Natural killer cell (primary cell): ENCODE measurements at regions not wholly inside any gene's neighbourhood (a gene's known extent, or its start where the extent isn't known, plus 50 kb on each side); places are given as distances from the start of the nearest gene placed in this dataset.
A peak's percentile ranks its signal among the peaks of the same experiment; 100 is the strongest.

Source experiments
- ATAC-seq, 3 donors: fragments of 150-1000 bp in 2 of 3; fragments of 200-7000 bp in 1 of 3; cut with Tn5 transposase; 1 replicate in 1 of 3; 2 replicates in 2 of 3; pipeline ENCODE4 v1.10.0; 2021; ENCODE audit warnings: mild to moderate bottlenecking in 2 of 3, moderate library complexity in 2 of 3
- DNase-seq, 2 donors: peaks; one replicate each; pipeline versions ENCODE4 v3.0.0 to v3.0.0-alpha.2; 2013 to 2021; ENCODE audit warnings: mixed read lengths in 1 of 2
- H3K27ac ChIP-seq: one replicate; pipeline ENCODE4 v1.5.1; 2013; ENCODE audit warnings: mild to moderate bottlenecking, low read length
- H3K27me3 ChIP-seq: one replicate; pipeline ENCODE4 v1.6.1; 2013; ENCODE audit warnings: low read length; ENCODE audit not compliant: control insufficient read depth, insufficient read depth
- H3K36me3 ChIP-seq: one replicate; pipeline ENCODE4 v1.6.1; 2013; ENCODE audit warnings: low read length; ENCODE audit not compliant: control insufficient read depth, insufficient read depth
- H3K4me1 ChIP-seq: one replicate; pipeline ENCODE4 v1.6.1; 2013; ENCODE audit warnings: low read length; ENCODE audit not compliant: control insufficient read depth, insufficient read depth
- H3K4me3 ChIP-seq: one replicate; pipeline ENCODE4 v1.5.1; 2013; ENCODE audit warnings: low read length
- H3K9me3 ChIP-seq: one replicate; pipeline ENCODE4 v1.6.1; 2013; ENCODE audit warnings: low read length; ENCODE audit not compliant: control insufficient read depth, insufficient read depth
- H3K27ac Mint-ChIP-seq, 2 donors: one replicate each; pipeline ENCODE4 v1.8.0; 2022; ENCODE audit warnings: mild to moderate bottlenecking in 2 of 2, mixed read lengths in 2 of 2, moderate library complexity in 1 of 2
- H3K27me3 Mint-ChIP-seq, 2 donors: one replicate each; pipeline ENCODE4 v1.8.0; 2022; ENCODE audit warnings: low read depth in 2 of 2, mixed read lengths in 2 of 2
- H3K36me3 Mint-ChIP-seq: one replicate; pipeline ENCODE4 v1.8.0; 2022; ENCODE audit warnings: mixed read lengths
- H3K4me1 Mint-ChIP-seq, 2 donors: one replicate each; pipeline ENCODE4 v1.8.0; 2022; ENCODE audit warnings: mixed read lengths in 2 of 2
- H3K4me3 Mint-ChIP-seq: one replicate; pipeline ENCODE4 v1.8.0; 2022; ENCODE audit warnings: mild to moderate bottlenecking, moderate library complexity, mixed read lengths
- H3K9me3 Mint-ChIP-seq, 2 donors: one replicate each; pipeline ENCODE4 v1.8.0; 2022; ENCODE audit warnings: mixed read lengths in 2 of 2
- WGBS: methylation state at CpG from one replicate; pipeline ENCODE4 v1.1.7; 2013; ENCODE audit warnings: missing lambda C conversion rate; ENCODE audit not compliant: insufficient coverage; 5-methylcytosine and 5-hydroxymethylcytosine counted together
- intact Hi-C: fragments of 100-400 bp; cut with micrococcal nuclease; formaldehyde crosslinking; loops from one replicate; pipeline ENCODE4 v1.14.2; 2022
- TF ChIP-seq, protein P1 (sequence below): fragments of 200-600 bp; IDR thresholded peaks from one replicate; pipeline ENCODE4 v1.8.0; 2022; ENCODE audit warnings: antibody characterized with exemption

DNA sequence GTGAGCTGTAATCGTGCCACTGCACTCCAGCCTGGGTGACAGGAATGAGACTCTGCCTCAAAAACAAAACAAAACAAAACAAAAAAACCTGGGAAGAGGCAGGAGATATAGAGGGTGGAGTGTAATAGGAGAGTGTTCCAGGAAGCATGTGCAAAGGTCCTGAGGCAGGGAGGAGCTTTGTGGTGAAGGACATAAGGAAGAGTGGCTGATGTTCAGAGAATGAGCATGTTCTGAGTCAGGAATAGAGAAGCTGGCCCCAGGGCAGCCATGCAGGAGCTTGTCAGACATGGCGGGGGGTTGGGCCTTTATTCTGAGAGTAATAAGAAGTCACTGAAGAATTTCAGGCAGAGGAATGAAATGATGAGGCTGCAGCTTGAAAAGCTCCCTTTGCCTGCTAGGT, 337.0 kb downstream of the CDH26 start:
- TF ChIP-seq, protein P1, sequence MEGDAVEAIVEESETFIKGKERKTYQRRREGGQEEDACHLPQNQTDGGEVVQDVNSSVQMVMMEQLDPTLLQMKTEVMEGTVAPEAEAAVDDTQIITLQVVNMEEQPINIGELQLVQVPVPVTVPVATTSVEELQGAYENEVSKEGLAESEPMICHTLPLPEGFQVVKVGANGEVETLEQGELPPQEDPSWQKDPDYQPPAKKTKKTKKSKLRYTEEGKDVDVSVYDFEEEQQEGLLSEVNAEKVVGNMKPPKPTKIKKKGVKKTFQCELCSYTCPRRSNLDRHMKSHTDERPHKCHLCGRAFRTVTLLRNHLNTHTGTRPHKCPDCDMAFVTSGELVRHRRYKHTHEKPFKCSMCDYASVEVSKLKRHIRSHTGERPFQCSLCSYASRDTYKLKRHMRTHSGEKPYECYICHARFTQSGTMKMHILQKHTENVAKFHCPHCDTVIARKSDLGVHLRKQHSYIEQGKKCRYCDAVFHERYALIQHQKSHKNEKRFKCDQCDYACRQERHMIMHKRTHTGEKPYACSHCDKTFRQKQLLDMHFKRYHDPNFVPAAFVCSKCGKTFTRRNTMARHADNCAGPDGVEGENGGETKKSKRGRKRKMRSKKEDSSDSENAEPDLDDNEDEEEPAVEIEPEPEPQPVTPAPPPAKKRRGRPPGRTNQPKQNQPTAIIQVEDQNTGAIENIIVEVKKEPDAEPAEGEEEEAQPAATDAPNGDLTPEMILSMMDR, result no peak
- Histone ChIP-seq H3K4me1 (no peaks in the 10 kb centered on the region), H3K27me3 (no peaks in the 10 kb centered on the region), H3K27ac (no peak overlapping the region), H3K36me3 (no peaks in the 10 kb centered on the region), H3K9me3 (peaks cover 14% of the 10 kb centered on the region), H3K4me3 (no peak overlapping the region)
- peaks cover 24 to 32% of the 10 kb centered on the region in 2 donors for H3K4me1 Mint-ChIP-seq
- peaks cover 9% of the 10 kb centered on the region for H3K36me3 Mint-ChIP-seq
- H3K27me3 Mint-ChIP-seq, result no peaks in the 10 kb centered on the region
- ATAC-seq, result no peak
- WGBS, result 92% methylated on average over 1 of the region's 2 CpGs
- H3K9me3 Mint-ChIP-seq, result peaks cover 4% of the 10 kb centered on the region in 2 donors
- intact Hi-C loops, result no loop called here
- DNase-seq, result no peak
- H3K27ac Mint-ChIP-seq, result peak overlapping the region; percentile 10 to 41
- no peak overlapping the region for H3K4me3 Mint-ChIP-seq

DNA sequence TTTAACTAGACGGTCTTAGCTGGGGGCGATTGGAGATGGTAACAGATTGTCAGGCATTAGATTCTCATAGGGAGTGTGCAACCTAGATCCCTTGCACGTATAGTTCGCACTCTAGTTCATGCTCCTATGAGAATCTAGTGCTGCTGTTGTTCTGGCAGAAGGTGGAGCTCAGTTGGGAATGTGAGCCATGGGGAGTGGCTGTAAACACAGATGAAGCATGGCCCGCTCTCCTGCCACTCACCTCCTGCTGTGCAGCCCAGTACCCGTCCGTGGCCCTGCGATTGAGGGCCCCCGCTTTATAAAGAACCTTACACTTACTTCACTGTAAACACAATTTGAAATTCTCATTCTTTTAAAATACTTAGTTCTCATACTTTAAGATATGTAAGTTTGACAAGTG, 339.4 kb downstream of the CDH26 start:
- H3K27me3 Mint-ChIP-seq, result no peaks in the 10 kb centered on the region
- Histone ChIP-seq H3K27ac (no peak overlapping the region), H3K27me3 (no peaks in the 10 kb centered on the region), H3K9me3 (no peaks in the 10 kb centered on the region), H3K4me1 (no peaks in the 10 kb centered on the region), H3K36me3 (no peaks in the 10 kb centered on the region), H3K4me3 (no peak overlapping the region)
- intact Hi-C loops, result no loop called here
- no peak for ATAC-seq
- 94% methylated on average over 9 of the region's 9 CpGs for WGBS
- no peak overlapping the region for H3K4me3 Mint-ChIP-seq
- H3K36me3 Mint-ChIP-seq, result no peaks in the 10 kb centered on the region
- DNase-seq, result no peak
- TF ChIP-seq, protein P1, result no peak
- no peak overlapping the region for H3K27ac Mint-ChIP-seq
- no peaks in the 10 kb centered on the region for H3K9me3 Mint-ChIP-seq
- H3K4me1 Mint-ChIP-seq, result peaks cover 24 to 29% of the 10 kb centered on the region in 2 donors

DNA sequence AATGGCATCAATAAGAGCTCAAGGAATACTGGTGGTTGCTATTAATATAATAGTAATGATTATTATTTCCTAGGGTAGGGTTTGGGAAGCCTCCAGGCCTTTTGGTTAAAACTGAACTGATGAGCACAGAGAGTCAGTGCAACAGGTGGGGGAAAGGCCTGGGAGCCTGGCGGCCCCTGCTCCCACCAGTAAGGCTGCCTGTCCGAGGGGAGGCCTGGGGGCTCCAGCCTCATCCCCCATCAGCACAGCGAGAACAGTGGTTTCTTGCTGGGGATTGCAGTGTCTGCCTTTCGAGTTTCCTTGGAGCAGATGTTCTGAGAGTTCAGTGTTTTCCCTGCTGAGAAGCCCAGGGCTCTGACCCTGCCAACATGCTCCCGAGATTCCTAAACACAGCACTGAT, 340.4 kb downstream of the CDH26 start:
- H3K27ac Mint-ChIP-seq, result no peak overlapping the region
- no peak for DNase-seq
- Histone ChIP-seq H3K27me3 (no peaks in the 10 kb centered on the region), H3K36me3 (no peaks in the 10 kb centered on the region), H3K9me3 (no peaks in the 10 kb centered on the region), H3K4me3 (no peak overlapping the region), H3K27ac (no peak overlapping the region), H3K4me1 (no peaks in the 10 kb centered on the region)
- intact Hi-C loops, result no loop called here
- no peaks in the 10 kb centered on the region for H3K9me3 Mint-ChIP-seq
- H3K4me1 Mint-ChIP-seq, result peaks cover 19 to 23% of the 10 kb centered on the region in 2 donors
- H3K36me3 Mint-ChIP-seq, result no peaks in the 10 kb centered on the region
- no peak for ATAC-seq
- H3K27me3 Mint-ChIP-seq, result no peaks in the 10 kb centered on the region
- WGBS, result 89% methylated on average over 5 of the region's 5 CpGs
- no peak overlapping the region for H3K4me3 Mint-ChIP-seq
- TF ChIP-seq, protein P1, result no peak

DNA sequence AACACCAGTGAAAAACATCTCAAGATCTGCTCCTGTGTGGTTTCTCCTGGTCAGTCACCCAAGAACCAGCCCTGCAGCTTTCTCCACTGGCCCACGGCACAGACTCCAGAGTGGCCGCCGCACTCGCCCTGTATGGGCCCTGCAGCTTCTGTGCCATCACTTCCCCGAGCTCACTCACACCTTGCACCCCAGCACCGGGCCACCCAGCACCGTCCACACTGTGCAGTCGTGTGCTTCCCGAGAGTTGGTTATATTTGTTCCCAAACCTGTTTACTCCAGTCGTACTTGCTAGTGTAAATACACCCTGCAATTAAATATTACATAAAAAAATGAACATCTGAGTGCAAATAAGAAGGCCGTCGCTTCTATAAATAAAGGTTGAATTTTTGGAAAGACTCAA, 341.7 kb downstream of the CDH26 start:
- Histone ChIP-seq H3K9me3 (no peaks in the 10 kb centered on the region), H3K27ac (no peak overlapping the region), H3K4me1 (no peaks in the 10 kb centered on the region), H3K27me3 (no peaks in the 10 kb centered on the region), H3K36me3 (no peaks in the 10 kb centered on the region), H3K4me3 (no peak overlapping the region)
- H3K36me3 Mint-ChIP-seq, result no peaks in the 10 kb centered on the region
- no peak overlapping the region for H3K4me3 Mint-ChIP-seq
- no peak for DNase-seq
- H3K27me3 Mint-ChIP-seq, result no peaks in the 10 kb centered on the region
- intact Hi-C loops, result no loop called here
- WGBS, result 94% methylated on average over 12 of the region's 12 CpGs
- H3K4me1 Mint-ChIP-seq, result peaks cover 6 to 10% of the 10 kb centered on the region in 2 donors
- peak in 1 of 3 donors; percentile 38 for ATAC-seq
- no peaks in the 10 kb centered on the region for H3K9me3 Mint-ChIP-seq
- H3K27ac Mint-ChIP-seq, result no peak overlapping the region
- TF ChIP-seq, protein P1, result no peak
